K562 (cell line): ENCODE measurements at regions not wholly inside any gene's neighbourhood (a gene's known extent, or its start where the extent isn't known, plus 50 kb on each side); places are given as distances from the start of the nearest gene placed in this dataset.

Source experiments
- CBFB ChIP-seq: sonication (generic); formaldehyde crosslinking; IDR thresholded peaks from 2 replicates; pipeline ENCODE4 v1.4.0; 2020; ENCODE audit warnings: mild to moderate bottlenecking, missing genetic modification reagents
- EHMT2 ChIP-seq: fragments of 450-650 bp; IDR thresholded peaks from 2 replicates; pipeline ENCODE4 v1.6.1; 2018; ENCODE audit warnings: antibody characterized with exemption
- EP300 ChIP-seq: IDR thresholded peaks from 2 replicates; pipeline ENCODE4 v1.6.1; 2012; ENCODE audit warnings: low read length, improper control_type of control experiment
- PYGO2 ChIP-seq: fragments of 450-650 bp; IDR thresholded peaks from 2 replicates; pipeline ENCODE4 v1.6.1; 2016; ENCODE audit warnings: mild to moderate bottlenecking, missing genetic modification characterization, moderate library complexity, missing compliant biosample characterization
- SIX5 ChIP-seq, 2 experiments: IDR thresholded peaks; 2 replicates each; pipeline ENCODE4 v1.6.1; 2011; ENCODE audit warnings: low read length in 2 of 2, borderline replicate concordance in 1 of 2, low read depth in 1 of 2, mild to moderate bottlenecking in 1 of 2, moderate library complexity in 1 of 2; ENCODE audit not compliant: insufficient read depth in 1 of 2
- SUPT5H ChIP-seq: fragments of 450-650 bp; IDR thresholded peaks from 2 replicates; pipeline ENCODE4 v1.6.1; 2016
- TCF7L2 ChIP-seq: fragments of 150-350 bp; IDR thresholded peaks from 2 replicates; pipeline ENCODE4 v1.6.1; 2016; ENCODE audit warnings: low read depth, mild to moderate bottlenecking, low read length, moderate library complexity
- ZNF124 ChIP-seq: sonication (generic); formaldehyde crosslinking; IDR thresholded peaks from 2 replicates; pipeline ENCODE4 v1.8.1; 2022; ENCODE audit warnings: missing genetic modification reagents
- ZNF512 ChIP-seq: IDR thresholded peaks from 2 replicates; pipeline ENCODE4 v1.6.1; 2016; ENCODE audit warnings: missing genetic modification characterization, missing compliant biosample characterization
- ZNF589 ChIP-seq: fragments of 200-800 bp; sonication (Bioruptor generic); IDR thresholded peaks from 2 replicates; pipeline ENCODE4 v1.6.1; 2016; ENCODE audit warnings: low read depth, missing genetic modification characterization, missing compliant biosample characterization
- TF ChIP-seq, protein P1 (sequence below): fragments of 450-650 bp; IDR thresholded peaks from 2 replicates; pipeline ENCODE4 v1.6.1; 2018; ENCODE audit warnings: mild to moderate bottlenecking, low read depth; ENCODE audit not compliant: partially characterized antibody
- TF ChIP-seq, protein P2 (sequence below): sonication (generic); formaldehyde crosslinking; IDR thresholded peaks from 2 replicates; pipeline ENCODE4 v1.8.0; 2022; ENCODE audit warnings: mild to moderate bottlenecking, low read depth, missing genetic modification reagents
- TF ChIP-seq, protein P3 (sequence below), 2 experiments: fragments of 450-650 bp; formaldehyde crosslinking in 1 of 2; IDR thresholded peaks; 2 replicates each; pipeline versions ENCODE4 v1.4.0 to v1.6.1; 2014 to 2020; ENCODE audit warnings: mild to moderate bottlenecking in 2 of 2, borderline replicate concordance in 1 of 2, low read depth in 1 of 2

- no peak for TF ChIP-seq TCF7L2
- TF ChIP-seq EP300, result no peak
- TF ChIP-seq CBFB (CRISPR knock-in tag), result no peak
- no peak for TF ChIP-seq SIX5 (IDR thresholded peaks at IDR 0.05; ENCODE audit: borderline replicate concordance in 1 of 2, insufficient read depth in 1 of 2, low read depth in 1 of 2, low read length in 2 of 2)
- TF ChIP-seq, protein P1, sequence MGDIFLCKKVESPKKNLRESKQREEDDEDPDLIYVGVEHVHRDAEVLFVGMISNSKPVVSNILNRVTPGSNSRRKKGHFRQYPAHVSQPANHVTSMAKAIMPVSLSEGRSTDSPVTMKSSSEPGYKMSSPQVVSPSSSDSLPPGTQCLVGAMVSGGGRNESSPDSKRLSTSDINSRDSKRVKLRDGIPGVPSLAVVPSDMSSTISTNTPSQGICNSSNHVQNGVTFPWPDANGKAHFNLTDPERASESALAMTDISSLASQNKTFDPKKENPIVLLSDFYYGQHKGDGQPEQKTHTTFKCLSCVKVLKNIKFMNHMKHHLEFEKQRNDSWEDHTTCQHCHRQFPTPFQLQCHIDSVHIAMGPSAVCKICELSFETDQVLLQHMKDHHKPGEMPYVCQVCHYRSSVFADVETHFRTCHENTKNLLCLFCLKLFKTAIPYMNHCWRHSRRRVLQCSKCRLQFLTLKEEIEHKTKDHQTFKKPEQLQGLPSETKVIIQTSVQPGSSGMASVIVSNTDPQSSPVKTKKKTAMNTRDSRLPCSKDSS, result no peak
- TF ChIP-seq ZNF512, result no peak
- TF ChIP-seq SUPT5H, result no peak
- TF ChIP-seq, protein P2, sequence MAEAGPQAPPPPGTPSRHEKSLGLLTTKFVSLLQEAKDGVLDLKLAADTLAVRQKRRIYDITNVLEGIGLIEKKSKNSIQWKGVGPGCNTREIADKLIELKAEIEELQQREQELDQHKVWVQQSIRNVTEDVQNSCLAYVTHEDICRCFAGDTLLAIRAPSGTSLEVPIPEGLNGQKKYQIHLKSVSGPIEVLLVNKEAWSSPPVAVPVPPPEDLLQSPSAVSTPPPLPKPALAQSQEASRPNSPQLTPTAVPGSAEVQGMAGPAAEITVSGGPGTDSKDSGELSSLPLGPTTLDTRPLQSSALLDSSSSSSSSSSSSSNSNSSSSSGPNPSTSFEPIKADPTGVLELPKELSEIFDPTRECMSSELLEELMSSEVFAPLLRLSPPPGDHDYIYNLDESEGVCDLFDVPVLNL (CRISPR knock-in tag), result no peak
- no peak for TF ChIP-seq PYGO2
- TF ChIP-seq EHMT2, result no peak
- TF ChIP-seq, protein P3, sequence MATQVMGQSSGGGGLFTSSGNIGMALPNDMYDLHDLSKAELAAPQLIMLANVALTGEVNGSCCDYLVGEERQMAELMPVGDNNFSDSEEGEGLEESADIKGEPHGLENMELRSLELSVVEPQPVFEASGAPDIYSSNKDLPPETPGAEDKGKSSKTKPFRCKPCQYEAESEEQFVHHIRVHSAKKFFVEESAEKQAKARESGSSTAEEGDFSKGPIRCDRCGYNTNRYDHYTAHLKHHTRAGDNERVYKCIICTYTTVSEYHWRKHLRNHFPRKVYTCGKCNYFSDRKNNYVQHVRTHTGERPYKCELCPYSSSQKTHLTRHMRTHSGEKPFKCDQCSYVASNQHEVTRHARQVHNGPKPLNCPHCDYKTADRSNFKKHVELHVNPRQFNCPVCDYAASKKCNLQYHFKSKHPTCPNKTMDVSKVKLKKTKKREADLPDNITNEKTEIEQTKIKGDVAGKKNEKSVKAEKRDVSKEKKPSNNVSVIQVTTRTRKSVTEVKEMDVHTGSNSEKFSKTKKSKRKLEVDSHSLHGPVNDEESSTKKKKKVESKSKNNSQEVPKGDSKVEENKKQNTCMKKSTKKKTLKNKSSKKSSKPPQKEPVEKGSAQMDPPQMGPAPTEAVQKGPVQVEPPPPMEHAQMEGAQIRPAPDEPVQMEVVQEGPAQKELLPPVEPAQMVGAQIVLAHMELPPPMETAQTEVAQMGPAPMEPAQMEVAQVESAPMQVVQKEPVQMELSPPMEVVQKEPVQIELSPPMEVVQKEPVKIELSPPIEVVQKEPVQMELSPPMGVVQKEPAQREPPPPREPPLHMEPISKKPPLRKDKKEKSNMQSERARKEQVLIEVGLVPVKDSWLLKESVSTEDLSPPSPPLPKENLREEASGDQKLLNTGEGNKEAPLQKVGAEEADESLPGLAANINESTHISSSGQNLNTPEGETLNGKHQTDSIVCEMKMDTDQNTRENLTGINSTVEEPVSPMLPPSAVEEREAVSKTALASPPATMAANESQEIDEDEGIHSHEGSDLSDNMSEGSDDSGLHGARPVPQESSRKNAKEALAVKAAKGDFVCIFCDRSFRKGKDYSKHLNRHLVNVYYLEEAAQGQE (IDR thresholded peaks at IDR 0.05; ENCODE audit: borderline replicate concordance), result no peak
- TF ChIP-seq, protein P3 (CRISPR knock-in tag; IDR thresholded peaks at IDR 0.05; ENCODE audit: low read depth), result no peak
- no peak for TF ChIP-seq ZNF124 (CRISPR knock-in tag)
- TF ChIP-seq ZNF589 (CRISPR knock-in tag), result no peak
These were observed 178.0 kb upstream of the NREP start for GRCh38 chr5:111935009-111935408.
